Prostate gland (tissue), 2 donors: ENCODE measurements at regions not wholly inside any gene's neighbourhood (a gene's known extent, or its start where the extent isn't known, plus 50 kb on each side); places are given as distances from the start of the nearest gene placed in this dataset.

Experiments
- POLR2A ChIP-seq: fragments of 450-650 bp; IDR thresholded peaks from one replicate; pipeline ENCODE4 v1.6.1; 2016; ENCODE audit warnings: antibody characterized with exemption, mild to moderate bottlenecking
- POLR2AphosphoS5 ChIP-seq: sonication (generic); formaldehyde crosslinking; IDR thresholded peaks from one replicate; pipeline ENCODE4 v1.6.1; 2017; ENCODE audit warnings: antibody characterized with exemption
- TF ChIP-seq, protein P1 (sequence below), 4 experiments: fragments of 200-600 bp in 2 of 4; fragments of 450-650 bp in 2 of 4; sonication (generic) in 2 of 4; IDR thresholded peaks; 1 replicate in 3 of 4; 2 replicates in 1 of 4; pipeline ENCODE4 v1.5.1; 2016 to 2019; ENCODE audit warnings: antibody characterized with exemption in 4 of 4, mild to moderate bottlenecking in 2 of 4, moderate library complexity in 2 of 4

- no peak for TF ChIP-seq POLR2A
- no peak for TF ChIP-seq POLR2AphosphoS5
- TF ChIP-seq, protein P1, sequence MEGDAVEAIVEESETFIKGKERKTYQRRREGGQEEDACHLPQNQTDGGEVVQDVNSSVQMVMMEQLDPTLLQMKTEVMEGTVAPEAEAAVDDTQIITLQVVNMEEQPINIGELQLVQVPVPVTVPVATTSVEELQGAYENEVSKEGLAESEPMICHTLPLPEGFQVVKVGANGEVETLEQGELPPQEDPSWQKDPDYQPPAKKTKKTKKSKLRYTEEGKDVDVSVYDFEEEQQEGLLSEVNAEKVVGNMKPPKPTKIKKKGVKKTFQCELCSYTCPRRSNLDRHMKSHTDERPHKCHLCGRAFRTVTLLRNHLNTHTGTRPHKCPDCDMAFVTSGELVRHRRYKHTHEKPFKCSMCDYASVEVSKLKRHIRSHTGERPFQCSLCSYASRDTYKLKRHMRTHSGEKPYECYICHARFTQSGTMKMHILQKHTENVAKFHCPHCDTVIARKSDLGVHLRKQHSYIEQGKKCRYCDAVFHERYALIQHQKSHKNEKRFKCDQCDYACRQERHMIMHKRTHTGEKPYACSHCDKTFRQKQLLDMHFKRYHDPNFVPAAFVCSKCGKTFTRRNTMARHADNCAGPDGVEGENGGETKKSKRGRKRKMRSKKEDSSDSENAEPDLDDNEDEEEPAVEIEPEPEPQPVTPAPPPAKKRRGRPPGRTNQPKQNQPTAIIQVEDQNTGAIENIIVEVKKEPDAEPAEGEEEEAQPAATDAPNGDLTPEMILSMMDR (IDR thresholded peaks at IDR 0.05), result no peak
These were observed 657.9 kb downstream of the EPM2A start for GRCh38 chr6:145077382-145077781.
